ENCODE measurements at regions not wholly inside any gene's neighbourhood (a gene's known extent, or its start where the extent isn't known, plus 50 kb on each side); places are given as distances from the start of the nearest gene placed in this dataset.

- no peak for FAIRE-seq
These were observed 1274.1 kb upstream of the NCAM2 start for GRCh38 chr21:19724081-19724480.

GRCh38 chr21:19731251-19731650, 1267.0 kb upstream of the NCAM2 start:
- FAIRE-seq, result no peak

- FAIRE-seq, result no peak
These were observed 1238.4 kb upstream of the NCAM2 start for GRCh38 chr21:19759836-19760235.

- peak; percentile 30 for FAIRE-seq
These were observed 1230.7 kb upstream of the NCAM2 start for GRCh38 chr21:19767546-19767945.

GRCh38 chr21:19771881-19772280, 1226.3 kb upstream of the NCAM2 start:
- FAIRE-seq, result no peak

- no peak for FAIRE-seq
These were observed 1222.1 kb upstream of the NCAM2 start for GRCh38 chr21:19776076-19776475.

- FAIRE-seq, result no peak
These were observed 1216.1 kb upstream of the NCAM2 start for GRCh38 chr21:19781881-19782652.

GRCh38 chr21:19785941-19786340, 1212.3 kb upstream of the NCAM2 start:
- FAIRE-seq, result no peak

- no peak for FAIRE-seq
These were observed 1206.2 kb upstream of the NCAM2 start for GRCh38 chr21:19792004-19792403.

GRCh38 chr21:19807201-19807600, 1191.0 kb upstream of the NCAM2 start:
- no peak for FAIRE-seq

- FAIRE-seq, result no peak
These were observed 1187.4 kb upstream of the NCAM2 start for GRCh38 chr21:19810779-19811178.

GRCh38 chr21:19830446-19830845, 1167.8 kb upstream of the NCAM2 start:
- FAIRE-seq, result no peak

- peak; percentile 82 for FAIRE-seq
These were observed 1165.7 kb upstream of the NCAM2 start for GRCh38 chr21:19832551-19832950.

- no peak for FAIRE-seq
These were observed 1165.1 kb upstream of the NCAM2 start for GRCh38 chr21:19833082-19833481.

GRCh38 chr21:19842601-19843000, 1155.6 kb upstream of the NCAM2 start:
- no peak for FAIRE-seq

- FAIRE-seq, result no peak
These were observed 1153.9 kb upstream of the NCAM2 start for GRCh38 chr21:19844334-19844733.

GRCh38 chr21:19850157-19850556, 1148.1 kb upstream of the NCAM2 start:
- no peak for FAIRE-seq

- FAIRE-seq, result no peak
These were observed 1145.1 kb upstream of the NCAM2 start for GRCh38 chr21:19853061-19853460.

GRCh38 chr21:19853709-19854575, 1144.3 kb upstream of the NCAM2 start:
- no peak for FAIRE-seq

- no peak for FAIRE-seq
These were observed 1142.7 kb upstream of the NCAM2 start for GRCh38 chr21:19855522-19855921.

GRCh38 chr21:19864476-19864875, 1133.7 kb upstream of the NCAM2 start:
- no peak for FAIRE-seq

GRCh38 chr21:19870682-19871081, 1127.5 kb upstream of the NCAM2 start:
- no peak for FAIRE-seq

GRCh38 chr21:19874521-19874920, 1123.7 kb upstream of the NCAM2 start:
- FAIRE-seq, result no peak

GRCh38 chr21:19878133-19878532, 1120.1 kb upstream of the NCAM2 start:
- no peak for FAIRE-seq

Measured in A204.1 (cell line).